Stomach (tissue), 8 donors: ENCODE measurements at regions not wholly inside any gene's neighbourhood (a gene's known extent, or its start where the extent isn't known, plus 50 kb on each side); places are given as distances from the start of the nearest gene placed in this dataset.

Source experiments
- DNase-seq, 2 donors: peaks; one replicate each; pipeline versions ENCODE4 v3.0.0 to v3.0.0-alpha.2; 2013 to 2019
- H3K27ac ChIP-seq, 5 donors: fragments of 200-600 bp in 4 of 5; sonication (generic) in 4 of 5; one replicate each; pipeline ENCODE4 v1.5.1; 2013 to 2019; ENCODE audit warnings: mild to moderate bottlenecking in 1 of 5, moderate library complexity in 1 of 5
- H3K27me3 ChIP-seq, 3 donors: fragments of 200-600 bp; sonication (generic); one replicate each; pipeline ENCODE4 v1.5.1; 2017 to 2019; ENCODE audit warnings: mixed run types in 1 of 3
- H3K36me3 ChIP-seq, 4 donors: fragments of 200-600 bp; sonication (generic); 1 replicate in 3 of 4; 2 replicates in 1 of 4; pipeline ENCODE4 v1.5.1; 2016 to 2019
- H3K4me1 ChIP-seq, 4 donors: fragments of 200-600 bp; sonication (generic); one replicate each; pipeline ENCODE4 v1.5.1; 2016 to 2019
- H3K4me3 ChIP-seq, 4 donors: fragments of 200-600 bp; sonication (generic) in 3 of 4; one replicate each; pipeline ENCODE4 v1.5.1; 2016 to 2019; ENCODE audit warnings: mild to moderate bottlenecking in 1 of 4
- H3K9me3 ChIP-seq, 4 donors: fragments of 200-600 bp; sonication (generic); one replicate each; pipeline ENCODE4 v1.5.1; 2016 to 2019
- CTCF ChIP-seq, 7 experiments: fragments of 450-650 bp in 4 of 7; fragments of 200-600 bp in 3 of 7; sonication (generic) in 3 of 7; IDR thresholded peaks; one replicate each; pipeline ENCODE4 v1.5.1; 2016 to 2019; ENCODE audit warnings: antibody characterized with exemption in 7 of 7, control low read depth in 2 of 7, mild to moderate bottlenecking in 1 of 7
- EP300 ChIP-seq: sonication (generic); formaldehyde crosslinking; IDR thresholded peaks from one replicate; pipeline ENCODE4 v1.6.1; 2017; ENCODE audit warnings: antibody characterized with exemption
- POLR2A ChIP-seq, 4 donors: fragments of 450-650 bp; IDR thresholded peaks; one replicate each; pipeline ENCODE4 v1.6.1; 2016; ENCODE audit warnings: antibody characterized with exemption in 4 of 4, control low read depth in 2 of 4, mild to moderate bottlenecking in 1 of 4, moderate library complexity in 1 of 4
- POLR2AphosphoS5 ChIP-seq, 3 donors: sonication (generic); formaldehyde crosslinking; IDR thresholded peaks; one replicate each; pipeline ENCODE4 v1.6.1; 2016; ENCODE audit warnings: antibody characterized with exemption in 3 of 3
- WGBS, 5 donors: extraction: QIAGEN DNeasy Blood & Tissue Kit in 3 of 5; methylation state at CpG; one replicate each; pipeline versions ENCODE4 v1.1.5 to v1.1.7; 2013 to 2018; 5-methylcytosine and 5-hydroxymethylcytosine counted together
- intact Hi-C: fragments of 100-400 bp; cut with DNase I; formaldehyde crosslinking; loops from one replicate; pipeline ENCODE4 v1.15.1; 2023; ENCODE audit warnings: low total_unique reads
- donor health status: healthy with polysubstance abuse.
- donor health status: Bipolar disorder and iron deficiency.
- donor health status: healthy.

- Histone ChIP-seq H3K9me3 (no peaks in the 10 kb centered on the region), H3K36me3 (no peaks in the 10 kb centered on the region), H3K4me3 (no peak overlapping the region), H3K4me1 (peaks cover 0 to 9% (median 5%) of the 10 kb centered on the region in 4 donors), H3K27me3 (no peaks in the 10 kb centered on the region), H3K27ac (peak overlapping the region in 3 of 5 donors; percentile 34 to 55 (median 46))
- 50 to 81% (median 67%) methylated on average over 2 of the region's 2 CpGs for WGBS, 5 donors
- no peak for DNase-seq
- TF ChIP-seq POLR2A (IDR thresholded peaks at IDR 0.05) = no peak
- no peak for TF ChIP-seq CTCF (IDR thresholded peaks at IDR 0.05)
- intact Hi-C loops = no loop called here
Measured at GRCh38 chr13:44887515-44887914, 101.8 kb downstream of the NUFIP1 start.

- H3K4me3 ChIP-seq = no peak overlapping the region
- TF ChIP-seq POLR2A (IDR thresholded peaks at IDR 0.05) = no peak
- no peak for TF ChIP-seq POLR2AphosphoS5 (IDR thresholded peaks at IDR 0.05)
- TF ChIP-seq EP300 = no peak
- TF ChIP-seq CTCF (IDR thresholded peaks at IDR 0.05) = no peak
- no peaks in the 10 kb centered on the region for H3K36me3 ChIP-seq
- peaks cover 0 to 9% (median 3%) of the 10 kb centered on the region in 4 donors for H3K4me1 ChIP-seq
- no peaks in the 10 kb centered on the region for H3K9me3 ChIP-seq
- 68 to 75% (median 73%) methylated on average over 5 of the region's 5 CpGs for WGBS, 5 donors
- no peak overlapping the region for H3K27ac ChIP-seq
- DNase-seq = no peak
- H3K27me3 ChIP-seq = no peaks in the 10 kb centered on the region
- intact Hi-C loops = no loop called here
Measured at GRCh38 chr13:44884076-44884729, 105.1 kb downstream of the NUFIP1 start.

GRCh38 chr13:44879452-44880058 lies 109.7 kb downstream of the NUFIP1 start:
- H3K4me1 ChIP-seq = no peaks in the 10 kb centered on the region
- DNase-seq = peak in 1 of 2 donors; percentile 65
- H3K36me3 ChIP-seq = no peaks in the 10 kb centered on the region
- H3K27me3 ChIP-seq = no peaks in the 10 kb centered on the region
- H3K4me3 ChIP-seq = no peak overlapping the region
- intact Hi-C loops = no loop called here
- WGBS, 5 donors = 88 to 91% (median 90%) methylated on average over 5 of the region's 5 CpGs
- no peak overlapping the region for H3K27ac ChIP-seq
- TF ChIP-seq CTCF (IDR thresholded peaks at IDR 0.05) = peak in 3 of 7 experiments; percentile 9 to 42 (median 35)
- no peak for TF ChIP-seq POLR2AphosphoS5 (IDR thresholded peaks at IDR 0.05)
- H3K9me3 ChIP-seq = peaks cover 0 to 8% (median 2%) of the 10 kb centered on the region in 4 donors

- peak overlapping the region in 1 of 5 donors; percentile 17 for H3K27ac ChIP-seq
- H3K27me3 ChIP-seq = no peaks in the 10 kb centered on the region
- peaks cover 0 to 8% (median 2%) of the 10 kb centered on the region in 4 donors for H3K9me3 ChIP-seq
- H3K4me3 ChIP-seq = no peak overlapping the region
- intact Hi-C loops = no loop called here
- TF ChIP-seq CTCF (IDR thresholded peaks at IDR 0.05) = peak in 1 of 7 experiments; percentile 9
- no peak for TF ChIP-seq POLR2A (IDR thresholded peaks at IDR 0.05)
- H3K36me3 ChIP-seq = no peaks in the 10 kb centered on the region
- WGBS, 5 donors = 84 to 93% (median 87%) methylated on average over 20 to 22 of the region's 22 CpGs
- DNase-seq = no peak
- peaks cover 11 to 19% (median 15%) of the 10 kb centered on the region in 4 donors for H3K4me1 ChIP-seq
Measured at GRCh38 chr13:44876782-44877324, 112.4 kb downstream of the NUFIP1 start.
